GM20431 (cell line): ENCODE measurements at regions not wholly inside any gene's neighbourhood (a gene's known extent, or its start where the extent isn't known, plus 50 kb on each side); places are given as distances from the start of the nearest gene placed in this dataset.

Experiments
- in situ Hi-C: fragments of 300-500 bp; cut with MseI, MboI; formaldehyde crosslinking; loops from one replicate; pipeline ENCODE4 v1.15.0; 2020; ENCODE audit warnings: low sequenced_read_pairs; ENCODE audit not compliant: unreplicated experiment

DNA sequence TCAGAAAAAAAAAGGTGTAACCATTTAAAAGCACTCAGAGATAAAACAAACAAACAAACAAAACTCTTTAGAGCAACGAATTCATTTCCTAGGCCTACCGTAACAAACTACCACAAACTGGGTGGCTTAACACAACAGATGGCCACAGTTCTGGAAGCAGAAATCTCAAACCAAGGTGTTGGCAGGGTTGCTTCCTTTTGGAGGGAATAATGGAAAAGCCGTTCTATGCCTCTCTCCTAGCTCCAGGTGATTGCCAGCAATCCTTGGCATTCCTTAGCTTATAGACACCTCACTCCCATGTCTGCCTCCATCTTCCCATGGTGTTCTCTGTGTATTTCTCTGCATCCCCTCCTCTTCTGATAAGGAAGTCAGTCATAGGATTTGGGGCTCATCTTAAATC is 200.4 kb downstream of the RAB38 start:
- in situ Hi-C loops = no loop called here

DNA sequence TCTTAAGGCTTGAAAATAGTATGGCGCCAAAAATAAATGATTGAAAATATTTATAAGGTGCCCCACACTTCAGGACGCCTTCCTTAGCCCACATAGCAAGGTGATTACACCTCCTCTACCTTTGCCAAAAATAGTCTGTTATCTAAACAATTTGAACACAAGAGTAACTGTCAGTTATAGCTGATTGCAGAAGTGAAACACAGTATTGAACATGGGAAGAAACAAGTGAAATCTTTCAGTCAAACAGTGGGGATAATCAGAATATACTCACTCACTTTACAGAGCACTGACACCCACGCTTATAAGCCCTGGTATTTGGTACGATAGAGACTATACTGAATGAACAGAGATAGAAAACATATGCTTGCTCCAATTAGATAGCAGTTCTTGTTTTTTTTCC is 203.1 kb downstream of the RAB38 start:
- in situ Hi-C loops = no loop called here

DNA sequence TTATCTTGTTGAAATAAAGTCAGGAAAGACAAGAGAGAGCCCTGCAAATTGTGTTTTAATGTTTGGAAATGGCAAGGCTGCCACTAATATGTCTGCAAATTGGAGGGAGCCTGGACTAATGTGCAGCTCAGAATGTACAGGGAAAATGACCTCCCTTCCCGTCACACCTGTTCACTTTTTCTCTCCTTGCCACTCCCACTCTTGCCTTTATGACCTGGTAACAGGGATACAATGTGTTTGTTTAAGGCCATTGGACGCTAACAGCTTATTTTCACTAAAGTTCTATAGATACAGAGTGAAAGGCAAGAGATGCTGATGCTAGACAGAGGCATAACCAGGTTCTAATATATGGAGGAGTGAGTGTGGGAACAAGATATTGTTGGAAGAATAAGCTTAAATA is 203.9 kb downstream of the RAB38 start:
- in situ Hi-C loops = no loop called here

DNA sequence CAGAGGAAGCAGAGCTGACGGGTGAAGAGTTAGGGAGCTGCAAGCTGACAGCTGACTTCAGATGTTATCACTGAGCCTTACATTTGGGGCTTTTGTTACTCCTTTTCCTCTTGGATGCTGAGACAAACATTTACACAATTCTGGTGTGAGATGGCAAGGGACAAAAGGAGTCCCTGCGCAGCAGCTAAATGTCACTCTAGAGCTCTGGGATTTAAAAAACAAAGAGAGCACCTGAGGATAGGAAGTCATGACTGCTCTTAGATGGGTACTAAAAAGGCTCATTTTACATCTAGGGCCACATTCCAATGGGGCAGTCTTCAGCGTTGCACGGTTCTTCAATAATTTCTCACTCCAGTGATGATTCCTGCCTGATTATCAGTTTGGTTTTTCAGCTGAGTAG is 204.5 kb downstream of the RAB38 start:
- in situ Hi-C loops = no loop called here

DNA sequence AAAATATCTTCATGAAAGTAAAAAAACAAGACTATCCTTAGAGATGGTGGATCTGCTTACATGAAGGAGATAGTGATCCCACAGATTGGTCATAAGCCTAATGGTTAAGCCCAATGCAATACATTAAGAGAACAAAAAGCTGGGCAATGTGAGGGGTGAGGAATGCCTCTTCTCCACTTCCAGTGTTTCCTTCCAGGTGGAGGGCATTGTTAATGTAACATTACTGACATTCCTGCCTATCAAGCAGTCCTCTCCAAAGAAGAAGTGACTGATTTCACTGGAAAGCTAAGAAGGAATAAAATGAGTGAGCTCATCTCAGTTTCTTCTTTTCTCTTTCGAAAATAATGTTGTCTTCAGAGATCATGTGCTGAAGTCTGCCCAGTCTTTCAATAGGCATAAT is 207.8 kb downstream of the RAB38 start:
- in situ Hi-C loops = no loop called here

DNA sequence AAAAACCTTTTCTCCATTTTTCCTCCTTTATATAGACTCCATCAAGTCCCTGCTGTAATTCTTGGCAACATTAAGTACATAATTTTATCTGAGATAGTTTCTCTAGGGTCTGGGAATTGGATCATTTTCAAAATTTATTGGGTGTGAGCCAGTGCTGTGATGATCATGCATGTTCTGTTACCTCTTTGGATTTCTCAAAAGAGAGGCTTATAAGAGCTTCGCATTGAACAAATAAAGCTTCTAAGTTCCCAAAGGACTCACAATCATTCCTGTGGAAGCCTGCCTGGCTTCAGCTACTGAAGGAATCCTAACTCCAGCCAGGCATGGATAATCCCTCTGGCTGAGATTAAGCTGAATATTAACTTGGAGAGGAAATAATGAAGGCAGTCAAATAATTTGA is 208.5 kb downstream of the RAB38 start:
- in situ Hi-C loops = no loop called here

DNA sequence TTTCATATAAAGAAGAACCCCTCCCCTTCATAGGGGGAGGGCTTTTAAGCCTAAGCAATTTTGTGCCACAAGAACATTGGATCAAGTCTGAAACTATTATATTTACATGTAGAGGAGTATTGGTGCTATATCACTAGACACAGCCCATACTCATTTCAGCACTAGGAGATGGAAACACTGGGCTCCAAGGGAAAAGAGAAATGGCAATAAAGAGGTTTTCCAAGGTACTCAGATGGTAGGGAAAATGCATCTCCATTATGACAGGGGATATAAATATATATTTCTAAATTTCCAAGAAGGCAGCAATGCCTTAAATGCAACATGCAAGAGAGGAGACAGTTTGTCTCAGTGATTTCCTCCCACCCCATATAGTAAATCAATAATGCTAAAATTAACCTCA is 209.0 kb downstream of the RAB38 start:
- in situ Hi-C loops = no loop called here

DNA sequence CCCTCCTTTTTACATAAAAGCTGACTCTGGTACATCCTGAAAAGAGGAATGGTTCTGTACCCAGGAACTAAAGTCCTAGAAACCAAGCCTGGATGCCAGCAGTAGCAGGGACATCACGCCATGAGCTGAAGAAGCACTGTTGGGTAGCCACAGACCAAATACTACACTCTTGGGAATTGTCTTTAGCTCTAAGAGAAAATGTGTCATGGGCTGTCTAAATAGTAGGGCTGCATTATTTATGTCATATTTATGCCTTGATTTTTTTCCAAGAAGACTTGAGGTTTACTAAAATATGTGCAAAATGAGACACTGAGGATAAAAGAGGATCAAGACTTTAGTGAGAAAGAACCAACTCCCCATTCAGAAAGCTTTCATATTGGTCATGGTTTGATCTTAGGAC is 213.6 kb downstream of the RAB38 start:
- in situ Hi-C loops = no loop called here

DNA sequence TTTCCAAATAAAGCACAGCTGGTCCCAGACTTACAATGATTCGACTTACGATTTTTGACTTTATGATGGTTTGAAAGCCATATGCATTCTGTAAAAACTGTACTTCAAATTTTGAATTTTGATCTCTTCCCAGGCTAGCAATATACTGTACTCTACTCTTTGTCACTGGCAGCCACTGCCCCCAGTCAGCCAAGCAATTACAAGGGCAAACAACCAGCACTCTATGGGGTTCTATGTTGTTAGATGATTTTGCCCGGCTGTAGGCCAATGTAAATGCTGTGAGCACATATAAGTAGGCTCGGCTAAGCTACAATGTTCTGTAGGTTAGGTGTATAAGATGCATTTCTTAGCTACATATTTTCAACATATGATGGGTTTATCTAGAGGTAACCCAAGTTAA is 217.3 kb downstream of the RAB38 start:
- in situ Hi-C loops = no loop called here

DNA sequence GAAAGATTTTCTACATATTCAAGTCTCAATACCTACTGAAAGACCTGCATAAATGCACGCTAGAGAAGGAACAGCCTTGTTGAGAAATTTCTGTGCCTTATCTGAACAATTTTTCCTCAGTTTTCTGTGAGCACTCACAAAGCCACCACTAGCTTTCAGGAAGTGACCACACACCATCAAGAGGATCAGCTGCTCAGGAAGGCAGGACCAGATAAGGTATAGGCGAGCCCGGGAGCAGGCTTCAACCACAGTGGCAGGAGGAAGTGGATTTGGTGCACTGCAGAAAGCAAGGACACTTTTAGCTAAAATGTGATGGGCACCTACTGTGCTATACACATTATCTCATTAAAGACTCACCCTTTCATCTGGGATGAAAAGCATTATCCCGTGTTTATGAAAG is 220.8 kb downstream of the RAB38 start:
- in situ Hi-C loops = no loop called here

DNA sequence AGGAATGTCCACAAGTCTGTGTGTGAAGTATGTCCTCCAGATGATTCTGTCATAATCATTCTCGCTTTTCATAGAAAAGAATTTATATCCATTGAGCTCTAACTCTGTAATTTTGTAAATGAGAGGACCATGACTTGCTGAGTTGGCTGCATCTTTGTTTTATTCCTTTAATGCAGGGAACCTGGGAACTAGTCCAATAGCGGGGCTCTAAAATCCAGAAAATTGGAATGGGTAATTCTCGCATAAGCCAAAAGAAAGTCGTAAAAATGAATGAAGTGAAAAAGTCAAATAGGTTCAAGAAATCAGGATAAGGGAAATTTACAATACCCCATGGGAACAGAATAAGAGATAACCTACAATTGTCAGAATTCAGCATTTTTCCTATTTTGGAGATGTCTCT is 232.5 kb downstream of the RAB38 start:
- in situ Hi-C loops = no loop called here

DNA sequence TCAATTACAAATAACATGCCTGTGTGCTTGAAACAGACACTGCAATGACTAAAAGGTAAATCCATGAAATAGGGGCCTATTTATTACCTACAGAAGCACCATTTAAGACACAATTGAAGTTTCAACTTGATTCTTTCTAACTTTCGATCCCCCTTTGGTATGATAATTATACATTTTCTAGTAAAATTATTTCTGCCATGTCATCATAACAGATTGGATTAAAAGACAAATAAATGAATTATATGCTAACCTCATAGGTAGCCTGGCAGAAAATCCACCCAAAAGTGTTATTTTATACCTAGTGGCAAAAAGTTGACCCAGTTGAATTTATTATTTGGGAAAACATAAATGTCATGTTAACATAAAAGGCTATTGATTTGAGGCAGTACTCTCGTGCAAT is 241.1 kb downstream of the RAB38 start:
- in situ Hi-C loops = no loop called here

DNA sequence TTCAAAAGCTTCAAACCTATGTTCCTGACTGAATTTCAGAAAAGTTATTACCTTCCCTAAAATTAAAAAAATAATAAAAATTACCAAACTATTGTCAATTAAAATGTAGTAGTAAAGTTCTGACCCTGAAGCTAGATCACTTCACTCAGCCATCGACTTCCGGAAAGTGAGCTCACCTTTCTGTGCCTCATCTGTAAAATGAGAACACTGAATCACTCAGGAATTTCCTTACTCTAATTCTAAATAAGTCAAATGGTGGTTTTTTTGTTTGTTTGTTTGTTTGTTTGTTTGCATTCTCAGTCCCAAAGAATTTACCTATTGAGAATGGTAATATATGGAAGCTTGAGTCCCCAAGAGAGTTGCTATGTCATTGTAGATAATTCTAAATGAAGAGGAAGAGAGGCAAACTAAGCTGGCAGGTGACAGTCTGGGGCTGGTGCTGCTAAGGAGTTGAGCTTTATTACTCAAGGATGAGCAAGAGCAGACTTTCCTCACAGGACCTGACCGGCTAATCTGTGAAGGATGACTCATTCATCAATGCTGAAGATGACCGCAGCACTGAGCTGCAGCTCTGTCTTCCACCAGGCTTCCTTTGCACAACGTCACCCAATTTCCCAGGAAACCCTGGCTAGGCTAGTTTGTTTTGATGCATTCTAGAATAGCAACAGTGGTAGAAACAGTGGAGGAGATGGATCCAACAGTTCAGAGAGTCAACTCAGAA is 248.8 kb downstream of the RAB38 start:
- in situ Hi-C loops = no loop called here

DNA sequence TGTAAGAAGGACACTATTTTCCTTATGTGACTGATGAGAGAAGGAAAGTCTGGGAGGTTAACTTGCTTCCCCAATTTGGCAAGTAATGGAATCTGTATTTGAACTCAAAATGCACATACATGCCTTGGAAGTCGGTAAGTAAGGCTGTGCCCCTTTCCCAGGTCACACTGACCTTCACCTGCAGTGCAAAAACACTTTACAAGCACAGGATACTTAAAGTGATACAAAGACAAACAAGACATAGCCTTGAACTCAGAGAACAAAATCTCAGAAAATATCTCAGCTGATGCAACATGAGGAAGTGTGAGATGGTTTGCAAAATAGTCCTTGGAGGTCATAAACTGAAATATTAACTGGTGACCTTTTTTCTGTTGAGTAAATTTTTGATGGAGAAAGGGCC is 251.1 kb downstream of the RAB38 start:
- in situ Hi-C loops = no loop called here

DNA sequence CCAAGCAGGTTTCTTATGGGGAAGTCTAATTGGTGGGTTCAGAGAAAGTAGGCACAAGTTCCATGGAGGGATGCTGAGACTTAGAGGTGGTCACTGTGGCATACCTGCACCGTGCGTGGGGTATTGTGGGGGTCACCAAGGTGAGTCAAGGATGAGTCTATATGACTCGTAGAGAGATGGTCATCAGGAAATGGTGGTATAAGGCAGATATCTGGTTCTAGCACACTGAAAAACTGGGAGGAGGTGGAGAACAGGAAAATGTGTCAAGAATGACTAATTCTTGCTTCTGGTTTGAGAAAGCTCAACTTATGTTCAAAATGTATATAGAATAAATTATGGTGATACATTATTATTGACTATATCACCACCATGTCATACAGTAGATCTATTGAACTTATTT is 258.1 kb downstream of the RAB38 start:
- in situ Hi-C loops = no loop called here

DNA sequence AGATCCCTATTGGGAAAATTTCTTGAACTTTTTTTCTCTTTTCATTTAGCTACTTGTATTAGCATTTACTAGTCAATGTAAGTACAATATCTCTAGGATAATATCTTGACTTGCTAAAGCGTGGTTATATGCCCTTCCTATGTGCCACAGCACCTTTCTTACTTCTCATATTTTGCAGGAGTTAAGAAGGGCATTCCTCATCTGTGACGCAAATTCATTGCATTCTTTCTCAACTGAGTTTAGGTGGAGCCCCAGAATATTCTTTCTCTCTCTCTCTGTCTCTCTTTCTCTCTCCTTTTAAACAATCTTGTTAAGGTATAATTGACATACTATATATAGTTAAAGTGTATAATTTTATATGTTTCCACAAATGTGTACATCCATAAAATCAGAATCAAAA is 266.1 kb downstream of the RAB38 start:
- in situ Hi-C loops = no loop called here

DNA sequence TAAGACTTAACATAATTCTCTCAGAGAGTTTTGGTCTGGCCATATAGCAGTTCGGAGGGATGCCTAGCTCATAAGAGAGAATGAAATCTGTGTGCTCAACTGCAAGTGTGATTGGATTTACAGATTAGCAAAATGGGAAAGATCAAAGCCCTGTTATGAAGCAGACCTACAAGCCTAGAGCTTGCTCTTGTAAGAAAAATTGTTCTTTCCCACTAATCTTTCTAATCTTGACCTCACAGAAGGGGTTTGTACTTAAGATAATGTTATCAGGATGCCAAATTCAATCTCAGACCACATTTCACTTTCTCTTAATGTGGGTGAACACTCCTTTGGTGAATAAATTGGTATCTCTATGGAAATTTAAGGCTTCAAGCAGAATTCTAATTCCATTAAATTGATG is 267.2 kb downstream of the RAB38 start:
- in situ Hi-C loops = no loop called here

DNA sequence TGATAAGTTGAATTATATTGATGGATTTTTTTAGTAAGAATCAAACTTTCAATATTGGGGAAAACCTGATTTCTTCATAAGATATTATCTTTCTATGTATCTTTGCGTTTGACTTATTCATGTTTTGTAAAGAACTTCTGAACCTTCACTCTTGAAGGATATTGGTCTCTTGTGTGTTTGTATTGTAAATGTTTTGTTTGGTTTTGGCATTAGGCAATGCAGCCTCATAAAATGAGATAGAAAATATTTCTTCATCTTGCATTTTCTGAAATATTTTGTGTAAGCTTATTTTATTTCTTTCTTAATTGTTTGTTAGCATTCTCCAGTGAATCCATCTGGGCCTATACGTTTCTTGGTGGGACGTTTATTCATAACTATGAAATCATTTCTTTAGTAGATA is 271.9 kb downstream of the RAB38 start:
- in situ Hi-C loops = no loop called here

DNA sequence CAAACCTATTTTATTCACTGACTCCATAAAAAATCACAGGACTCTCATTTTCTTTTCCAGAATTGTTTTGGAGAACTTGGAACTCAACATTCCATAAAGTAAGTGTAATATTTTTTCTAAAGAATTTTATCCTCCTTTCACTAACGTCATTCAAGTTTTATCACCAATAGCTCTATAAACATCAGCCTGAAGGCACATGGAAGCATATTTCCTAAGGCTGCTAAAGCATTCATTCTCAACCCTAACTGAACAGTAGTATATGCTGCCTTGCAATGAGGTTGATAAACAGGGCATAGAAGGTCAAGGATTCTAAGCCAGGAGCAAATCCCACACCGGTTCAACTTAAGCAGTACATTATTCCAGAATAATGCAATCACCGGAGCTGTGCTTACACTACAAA is 273.9 kb downstream of the RAB38 start:
- in situ Hi-C loops = no loop called here

DNA sequence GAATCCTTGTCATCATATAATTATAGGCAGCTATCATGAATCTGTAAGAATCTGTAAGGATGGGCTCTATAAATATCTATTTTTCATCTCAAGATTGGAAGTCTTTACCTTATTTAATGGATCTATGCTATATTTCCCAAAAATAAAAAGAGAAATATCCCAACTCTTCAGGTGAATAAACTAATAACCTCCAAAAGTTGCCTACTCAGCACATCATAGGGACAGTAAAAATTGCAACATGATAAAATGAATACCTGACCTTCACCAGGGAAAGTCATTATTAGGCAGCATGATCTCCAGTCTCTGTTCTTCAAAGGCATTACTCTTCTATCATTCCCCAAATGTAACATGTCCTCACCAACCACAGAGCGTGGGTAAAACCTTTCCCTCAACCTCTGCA is 277.3 kb downstream of the RAB38 start:
- in situ Hi-C loops = no loop called here

DNA sequence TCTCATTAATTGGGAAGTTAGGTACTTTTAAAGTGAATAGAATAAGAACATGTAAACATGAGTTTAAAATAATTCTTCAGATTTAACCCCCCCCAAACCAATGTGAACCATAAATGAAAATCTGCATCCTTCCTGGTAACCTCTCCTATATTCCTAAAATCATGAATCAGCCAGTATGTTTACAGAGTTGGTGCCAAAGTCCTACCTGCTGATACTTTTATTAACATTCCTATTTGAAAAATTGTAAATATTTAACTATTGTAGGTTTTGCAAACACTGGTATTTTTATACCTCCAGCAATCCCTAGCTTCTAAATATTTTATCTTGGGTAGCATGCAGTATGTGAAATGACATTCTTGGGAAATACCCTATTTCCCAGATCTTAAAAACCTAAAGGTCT is 278.2 kb downstream of the RAB38 start:
- in situ Hi-C loops = no loop called here

DNA sequence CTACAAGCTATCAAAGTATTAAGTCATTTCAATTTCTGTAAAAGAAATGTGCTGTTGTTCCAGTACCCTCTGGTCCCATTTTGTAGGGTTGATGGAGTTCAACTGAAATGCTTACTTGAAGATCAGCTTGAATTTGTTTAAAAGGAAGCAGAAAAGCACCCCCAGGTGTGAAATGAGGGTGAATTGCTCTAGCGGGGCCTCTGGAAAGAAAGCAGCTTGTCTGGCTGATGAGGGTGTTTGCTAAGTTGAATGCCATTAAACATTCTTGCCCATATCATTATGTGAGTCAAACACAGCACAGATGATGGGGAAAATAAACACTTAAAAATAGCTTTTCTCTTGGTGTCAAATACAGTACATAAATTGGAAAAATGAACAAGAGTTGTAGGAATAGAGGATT is 280.3 kb downstream of the RAB38 start:
- in situ Hi-C loops = no loop called here

DNA sequence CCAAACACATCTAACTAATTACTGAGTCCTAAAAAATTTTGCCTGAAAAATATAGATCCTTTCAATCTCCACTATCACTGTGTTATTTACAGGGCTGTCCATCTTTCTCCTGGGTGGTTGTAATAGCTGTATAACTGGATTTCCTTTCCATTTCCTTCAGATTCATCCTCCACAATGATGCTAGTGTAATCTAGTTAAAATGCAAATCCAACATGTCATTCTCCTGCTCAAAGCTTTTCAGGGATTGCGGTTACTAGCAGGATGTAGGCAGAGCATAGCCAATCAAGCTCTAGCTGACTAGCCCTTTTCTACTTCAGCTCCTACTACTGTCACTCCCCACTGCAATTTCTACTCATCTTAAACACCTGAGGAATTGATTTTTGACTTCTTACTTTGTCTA is 283.0 kb downstream of the RAB38 start:
- in situ Hi-C loops = no loop called here
